HG02678 (cell line): ENCODE measurements at regions not wholly inside any gene's neighbourhood (a gene's known extent, or its start where the extent isn't known, plus 50 kb on each side); places are given as distances from the start of the nearest gene placed in this dataset.
A peak's percentile ranks its signal among the peaks of the same experiment; 100 is the strongest.

Experiments used
- ATAC-seq: cut with Tn5 transposase; IDR thresholded peaks from one replicate; pipeline ENCODE4 v1.9.1; 2021; ENCODE audit warnings: mild to moderate bottlenecking, moderate library complexity; ENCODE audit not compliant: unreplicated experiment

GRCh38 chr12:31868965-31869364 lies 90.2 kb upstream of the RESF1 start:
- ATAC-seq, result no peak

GRCh38 chr12:31867292-31867691 lies 91.9 kb upstream of the RESF1 start:
- no peak for ATAC-seq

- no peak for ATAC-seq
These were observed 92.7 kb upstream of the RESF1 start for GRCh38 chr12:31866523-31866922.

GRCh38 chr12:31865023-31865422 lies 94.2 kb upstream of the RESF1 start:
- no peak for ATAC-seq

- no peak for ATAC-seq
These were observed 97.9 kb upstream of the RESF1 start for GRCh38 chr12:31861360-31861759.

GRCh38 chr12:31860401-31860800 lies 98.8 kb upstream of the RESF1 start:
- ATAC-seq, result no peak

GRCh38 chr12:31859232-31859977 lies 99.8 kb upstream of the RESF1 start:
- no peak for ATAC-seq

- no peak for ATAC-seq
These were observed 103.8 kb upstream of the RESF1 start for GRCh38 chr12:31855427-31855826.

- no peak for ATAC-seq
These were observed 105.2 kb upstream of the RESF1 start for GRCh38 chr12:31853977-31854376.

GRCh38 chr12:31853520-31853919 lies 105.7 kb upstream of the RESF1 start:
- no peak for ATAC-seq

- ATAC-seq, result no peak
These were observed 108.9 kb upstream of the RESF1 start for GRCh38 chr12:31850268-31850667.

GRCh38 chr12:31849090-31849687 lies 110.0 kb upstream of the RESF1 start:
- ATAC-seq, result no peak

GRCh38 chr12:31846405-31846804 lies 112.8 kb upstream of the RESF1 start:
- ATAC-seq, result no peak

- ATAC-seq, result no peak
These were observed 113.4 kb upstream of the RESF1 start for GRCh38 chr12:31845613-31846322.

GRCh38 chr12:31843398-31844095 lies 114.7 kb upstream of the AMN1 start:
- no peak for ATAC-seq

- no peak for ATAC-seq
These were observed 109.1 kb upstream of the AMN1 start for GRCh38 chr12:31837913-31838312.

GRCh38 chr12:31835276-31835882 lies 106.6 kb upstream of the AMN1 start:
- ATAC-seq, result no peak

- no peak for ATAC-seq
These were observed 105.3 kb upstream of the AMN1 start for GRCh38 chr12:31834150-31834549.

GRCh38 chr12:31832740-31833729 lies 104.2 kb upstream of the AMN1 start:
- peak; percentile 70 for ATAC-seq

GRCh38 chr12:31828071-31828470 lies 99.2 kb upstream of the AMN1 start:
- ATAC-seq, result no peak
